GM13977 (cell line): ENCODE measurements at regions not wholly inside any gene's neighbourhood (a gene's known extent, or its start where the extent isn't known, plus 50 kb on each side); places are given as distances from the start of the nearest gene placed in this dataset.

Source experiments
- DNase-seq: peaks from one replicate; pipeline ENCODE4 v3.0.0; 2012; ENCODE audit warnings: low spot score
- CTCF ChIP-seq: IDR thresholded peaks from 2 replicates; pipeline ENCODE4 v1.5.1; 2012; ENCODE audit warnings: mild to moderate bottlenecking, control low read depth; ENCODE audit not compliant: insufficient read depth; ENCODE audit errors: extremely low read depth, missing control alignments
- in situ Hi-C: fragments of 300-500 bp; cut with MboI; formaldehyde crosslinking; loops from one replicate; pipeline ENCODE4 v1.12.0; 2022; ENCODE audit warnings: low sequenced_read_pairs, low pct_unique_long_range_greater_than_20kb, mixed read lengths, inconsistent platforms; ENCODE audit not compliant: unreplicated experiment

DNA sequence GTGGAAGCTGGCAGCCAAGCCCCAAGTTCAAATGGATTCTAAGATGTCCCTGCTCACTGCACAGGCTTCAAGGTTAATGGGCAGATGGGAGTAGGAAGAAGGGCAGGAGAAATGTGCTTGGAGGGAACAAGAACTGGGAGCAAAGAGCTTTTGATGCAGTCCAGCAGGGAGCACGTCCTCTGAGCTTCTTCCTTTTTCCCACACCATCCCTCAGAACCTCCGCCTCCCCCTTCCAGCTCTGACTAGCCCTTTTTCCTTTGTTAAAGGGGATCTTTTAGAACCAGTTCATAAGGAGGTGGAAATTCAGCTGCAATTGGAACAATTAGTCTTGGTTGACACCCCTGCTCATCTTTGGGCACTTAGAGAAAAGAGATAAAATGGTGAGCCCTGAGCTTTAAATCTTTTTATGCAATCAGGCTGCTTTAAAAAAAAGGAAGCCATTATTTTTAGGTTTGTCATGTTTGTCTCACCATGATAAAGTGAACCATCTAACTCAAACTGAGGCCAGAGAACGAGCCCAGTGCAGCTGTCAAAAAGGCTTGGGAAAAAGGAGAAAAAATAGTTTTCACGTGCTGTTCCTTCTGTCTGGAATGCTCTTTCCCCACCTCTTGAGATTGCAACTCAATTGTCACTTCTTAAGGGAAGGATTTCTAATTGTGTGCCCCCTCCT lies 135.8 kb upstream of the IL1RAPL2 start:
- in situ Hi-C loops, result no loop called here
- TF ChIP-seq CTCF, result no peak
- no peak for DNase-seq

DNA sequence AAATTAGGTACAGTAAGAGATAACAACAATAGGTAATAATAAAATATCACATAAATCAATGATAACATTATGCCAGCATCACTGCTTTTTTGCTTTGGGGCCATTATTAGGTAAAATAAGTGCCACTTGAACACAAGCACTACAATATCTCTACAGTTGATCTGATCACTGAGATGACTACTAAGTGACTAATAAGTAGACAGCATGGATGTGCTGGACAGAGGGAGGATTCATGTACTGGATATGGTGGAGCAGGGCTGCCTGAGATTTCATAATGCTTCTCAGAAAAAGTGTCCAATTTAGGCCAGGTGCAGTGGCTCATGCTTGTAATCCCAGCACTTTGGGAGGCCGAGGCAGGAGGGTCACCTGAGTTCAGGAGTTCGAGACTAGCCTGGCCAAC lies 137.8 kb upstream of the IL1RAPL2 start:
- no peak for DNase-seq
- no peak for TF ChIP-seq CTCF
- in situ Hi-C loops, result no loop called here

DNA sequence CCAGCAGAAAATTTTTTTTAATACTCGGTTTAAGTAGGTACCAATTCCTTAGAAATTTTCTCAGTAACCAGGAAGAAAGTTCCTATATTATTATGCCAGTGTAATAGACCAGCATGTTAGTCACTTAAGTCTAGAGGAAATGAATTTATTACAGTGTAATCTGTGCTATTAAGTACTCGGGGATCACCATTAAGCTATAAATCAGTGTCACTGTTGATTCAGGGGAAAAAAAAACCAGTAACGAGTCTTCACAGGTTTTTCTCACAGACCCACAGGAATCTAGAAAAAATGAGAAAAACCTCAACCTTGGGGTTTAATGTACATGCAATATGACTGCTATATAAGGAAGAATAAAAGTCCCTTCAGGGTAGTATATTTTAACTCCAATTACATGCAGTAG lies 138.3 kb upstream of the IL1RAPL2 start:
- no peak for DNase-seq

DNA sequence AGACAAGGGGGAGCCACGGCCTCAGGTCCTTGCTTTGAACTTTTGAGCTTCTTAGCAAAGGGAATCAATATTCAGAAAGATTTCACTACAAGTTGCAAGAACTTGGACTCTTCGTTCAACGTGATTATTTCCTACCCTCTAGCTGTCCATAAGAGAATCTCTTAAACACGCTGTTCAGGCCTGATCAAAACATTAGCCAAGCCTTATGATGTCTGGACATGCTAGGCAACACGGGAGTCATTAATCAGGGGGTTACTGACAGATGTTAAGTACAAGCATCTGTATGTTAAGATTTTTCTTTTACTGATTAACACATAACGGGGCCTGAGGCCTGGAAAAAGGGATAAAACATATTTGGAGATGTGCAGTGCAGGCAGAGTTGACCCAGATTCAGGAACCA lies 138.9 kb upstream of the IL1RAPL2 start:
- in situ Hi-C loops, result no loop called here
- no peak for TF ChIP-seq CTCF

More for the DNA sequence above, 138.3 kb upstream of the IL1RAPL2 start:
- in situ Hi-C loops, result no loop called here
- TF ChIP-seq CTCF, result no peak

DNA sequence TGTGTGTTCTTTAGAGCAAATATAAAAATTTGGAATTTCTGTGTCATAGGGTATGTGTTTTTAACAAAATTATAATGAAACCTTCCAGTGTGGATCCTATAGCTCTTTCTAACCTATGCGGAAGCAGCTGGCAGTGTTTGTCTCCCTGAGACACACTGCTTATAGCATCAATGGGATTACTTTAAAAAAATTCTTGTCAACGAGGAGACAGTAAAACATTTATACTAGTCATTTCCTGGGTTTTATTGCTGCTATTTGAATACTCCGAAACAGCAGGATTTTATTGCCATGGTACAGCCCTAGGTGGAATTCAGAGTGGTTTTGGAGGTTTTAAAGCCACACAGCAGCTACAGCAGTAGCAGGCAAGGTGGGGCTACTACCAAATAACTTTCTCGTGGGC lies 145.1 kb upstream of the IL1RAPL2 start:
- TF ChIP-seq CTCF, result no peak
- in situ Hi-C loops, result no loop called here
- DNase-seq, result no peak

More for the DNA sequence above, 138.9 kb upstream of the IL1RAPL2 start:
- DNase-seq, result no peak

DNA sequence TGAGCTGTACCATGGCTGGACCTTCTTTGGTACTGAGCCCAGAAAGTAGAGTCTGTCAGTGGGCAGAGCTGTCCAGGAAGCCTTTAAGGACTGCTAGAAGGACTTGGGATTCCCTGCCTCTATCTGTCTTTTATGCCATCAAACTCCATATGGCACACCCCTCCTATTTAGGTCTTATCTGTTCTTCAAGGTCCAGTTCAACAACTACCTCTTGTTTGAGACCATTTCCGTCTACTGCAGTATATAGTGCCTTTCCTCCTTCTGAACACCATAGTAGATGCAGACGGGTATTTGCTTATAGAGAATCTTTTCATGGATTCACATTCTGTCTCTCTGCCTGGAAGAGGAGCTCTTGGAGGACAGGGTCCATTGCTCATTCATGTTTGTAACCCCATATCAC lies 146.1 kb upstream of the IL1RAPL2 start:
- no peak for TF ChIP-seq CTCF
- no peak for DNase-seq
- in situ Hi-C loops, result no loop called here

- in situ Hi-C loops, result no loop called here
- TF ChIP-seq CTCF, result no peak
- DNase-seq, result no peak
Observed at GRCh38 chrX:104419211-104419610, 146.8 kb upstream of the IL1RAPL2 start.
